GM12878 (cell line): ENCODE measurements at regions not wholly inside any gene's neighbourhood (a gene's known extent, or its start where the extent isn't known, plus 50 kb on each side); places are given as distances from the start of the nearest gene placed in this dataset.

Experiments
- ATF3 ChIP-seq: IDR thresholded peaks from 2 replicates; pipeline ENCODE4 v1.6.1; 2011; ENCODE audit warnings: low read depth, mild to moderate bottlenecking, low read length, moderate library complexity, borderline replicate concordance; ENCODE audit errors: extremely low read depth
- BHLHE40 ChIP-seq, 2 experiments: fragments of 450-650 bp in 1 of 2; IDR thresholded peaks; 2 replicates each; pipeline ENCODE4 v1.6.1; 2011 to 2017; ENCODE audit warnings: low read depth in 2 of 2, borderline replicate concordance in 1 of 2, improper control_type of control experiment in 1 of 2, low read length in 1 of 2, mild to moderate bottlenecking in 1 of 2
- CTCF ChIP-seq, 3 experiments: IDR thresholded peaks in 2 of 3; conservative IDR thresholded peaks in 1 of 3; 2 replicates each; pipeline ENCODE4 v1.5.1; 2011; ENCODE audit warnings: low read depth in 3 of 3, low read length in 3 of 3, mild to moderate bottlenecking in 3 of 3, control low read depth in 2 of 3, moderate library complexity in 2 of 3, inconsistent platforms in 1 of 3, mixed read lengths in 1 of 3; ENCODE audit not compliant: control insufficient read depth in 2 of 3, insufficient read depth in 1 of 3; ENCODE audit errors: extremely low read depth in 1 of 3
- EGR1 ChIP-seq, 2 experiments: IDR thresholded peaks; 1 replicate in 1 of 2; 2 replicates in 1 of 2; pipeline ENCODE4 v1.6.1; 2011 to 2012; ENCODE audit warnings: low read depth in 2 of 2, low read length in 2 of 2, borderline replicate concordance in 1 of 2, mild to moderate bottlenecking in 1 of 2, moderate library complexity in 1 of 2
- ESRRA ChIP-seq: IDR thresholded peaks from 2 replicates; pipeline ENCODE4 v1.6.1; 2012; ENCODE audit warnings: mild to moderate bottlenecking, low read length, improper control_type of control experiment
- ETV6 ChIP-seq, 2 experiments: fragments of 450-650 bp in 1 of 2; IDR thresholded peaks in 1 of 2; conservative IDR thresholded peaks in 1 of 2; 2 replicates each; pipeline ENCODE4 v1.6.1; 2014; ENCODE audit warnings: antibody characterized with exemption in 1 of 2, borderline replicate concordance in 1 of 2, low read depth in 1 of 2, mild to moderate bottlenecking in 1 of 2, moderate library complexity in 1 of 2
- FOS ChIP-seq: IDR thresholded peaks from 3 replicates; pipeline ENCODE4 v1.6.1; 2011; ENCODE audit warnings: borderline replicate concordance; ENCODE audit not compliant: insufficient read length; ENCODE audit errors: extremely low read depth
- NFYB ChIP-seq: IDR thresholded peaks from 2 replicates; pipeline ENCODE4 v1.6.1; 2011; ENCODE audit warnings: low read depth, mild to moderate bottlenecking, low read length, improper control_type of control experiment, moderate library complexity; ENCODE audit not compliant: insufficient read depth
- SREBF2 ChIP-seq: IDR thresholded peaks from 2 replicates; pipeline ENCODE4 v1.6.1; 2012; ENCODE audit warnings: mild to moderate bottlenecking, low read length
- TF ChIP-seq, protein P1 (sequence below): fragments of 450-650 bp; IDR thresholded peaks from 2 replicates; pipeline ENCODE4 v1.6.1; 2014; ENCODE audit warnings: mild to moderate bottlenecking
- TF ChIP-seq, protein P2 (sequence below): IDR thresholded peaks from 2 replicates; pipeline ENCODE4 v1.6.1; 2011; ENCODE audit warnings: low read depth, low read length, improper control_type of control experiment, borderline replicate concordance
- TF ChIP-seq, protein P3 (sequence below): fragments of 450-650 bp; IDR thresholded peaks from 2 replicates; pipeline ENCODE4 v1.6.1; 2017; ENCODE audit warnings: antibody characterized with exemption, mild to moderate bottlenecking, moderate library complexity

- TF ChIP-seq ETV6 (conservative IDR thresholded peaks at IDR 0.05 in 1 of 2, IDR thresholded peaks at IDR 0.05 in 1 of 2; ENCODE audit: borderline replicate concordance in 1 of 2, low read depth in 1 of 2) (no peak), ATF3 (no peak), ESRRA (no peak), CTCF (IDR thresholded peaks at IDR 0.05 in 2 of 3, conservative IDR thresholded peaks at IDR 0.05 in 1 of 3; ENCODE audit: control insufficient read depth in 2 of 3, extremely low read depth in 1 of 3, insufficient read depth in 1 of 3, low read depth in 3 of 3, low read length in 3 of 3) (no peak), BHLHE40 (IDR thresholded peaks at IDR 0.05; ENCODE audit: borderline replicate concordance in 1 of 2, low read depth in 2 of 2, low read length in 1 of 2) (no peak), NFYB (no peak), EGR1 (IDR thresholded peaks at IDR 0.05; ENCODE audit: borderline replicate concordance in 1 of 2, low read depth in 2 of 2, low read length in 2 of 2) (no peak), FOS (no peak), SREBF2 (no peak)
- TF ChIP-seq, protein P1, sequence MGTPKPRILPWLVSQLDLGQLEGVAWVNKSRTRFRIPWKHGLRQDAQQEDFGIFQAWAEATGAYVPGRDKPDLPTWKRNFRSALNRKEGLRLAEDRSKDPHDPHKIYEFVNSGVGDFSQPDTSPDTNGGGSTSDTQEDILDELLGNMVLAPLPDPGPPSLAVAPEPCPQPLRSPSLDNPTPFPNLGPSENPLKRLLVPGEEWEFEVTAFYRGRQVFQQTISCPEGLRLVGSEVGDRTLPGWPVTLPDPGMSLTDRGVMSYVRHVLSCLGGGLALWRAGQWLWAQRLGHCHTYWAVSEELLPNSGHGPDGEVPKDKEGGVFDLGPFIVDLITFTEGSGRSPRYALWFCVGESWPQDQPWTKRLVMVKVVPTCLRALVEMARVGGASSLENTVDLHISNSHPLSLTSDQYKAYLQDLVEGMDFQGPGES, result no peak
- TF ChIP-seq, protein P2, sequence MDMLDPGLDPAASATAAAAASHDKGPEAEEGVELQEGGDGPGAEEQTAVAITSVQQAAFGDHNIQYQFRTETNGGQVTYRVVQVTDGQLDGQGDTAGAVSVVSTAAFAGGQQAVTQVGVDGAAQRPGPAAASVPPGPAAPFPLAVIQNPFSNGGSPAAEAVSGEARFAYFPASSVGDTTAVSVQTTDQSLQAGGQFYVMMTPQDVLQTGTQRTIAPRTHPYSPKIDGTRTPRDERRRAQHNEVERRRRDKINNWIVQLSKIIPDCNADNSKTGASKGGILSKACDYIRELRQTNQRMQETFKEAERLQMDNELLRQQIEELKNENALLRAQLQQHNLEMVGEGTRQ, result no peak
- TF ChIP-seq, protein P3, sequence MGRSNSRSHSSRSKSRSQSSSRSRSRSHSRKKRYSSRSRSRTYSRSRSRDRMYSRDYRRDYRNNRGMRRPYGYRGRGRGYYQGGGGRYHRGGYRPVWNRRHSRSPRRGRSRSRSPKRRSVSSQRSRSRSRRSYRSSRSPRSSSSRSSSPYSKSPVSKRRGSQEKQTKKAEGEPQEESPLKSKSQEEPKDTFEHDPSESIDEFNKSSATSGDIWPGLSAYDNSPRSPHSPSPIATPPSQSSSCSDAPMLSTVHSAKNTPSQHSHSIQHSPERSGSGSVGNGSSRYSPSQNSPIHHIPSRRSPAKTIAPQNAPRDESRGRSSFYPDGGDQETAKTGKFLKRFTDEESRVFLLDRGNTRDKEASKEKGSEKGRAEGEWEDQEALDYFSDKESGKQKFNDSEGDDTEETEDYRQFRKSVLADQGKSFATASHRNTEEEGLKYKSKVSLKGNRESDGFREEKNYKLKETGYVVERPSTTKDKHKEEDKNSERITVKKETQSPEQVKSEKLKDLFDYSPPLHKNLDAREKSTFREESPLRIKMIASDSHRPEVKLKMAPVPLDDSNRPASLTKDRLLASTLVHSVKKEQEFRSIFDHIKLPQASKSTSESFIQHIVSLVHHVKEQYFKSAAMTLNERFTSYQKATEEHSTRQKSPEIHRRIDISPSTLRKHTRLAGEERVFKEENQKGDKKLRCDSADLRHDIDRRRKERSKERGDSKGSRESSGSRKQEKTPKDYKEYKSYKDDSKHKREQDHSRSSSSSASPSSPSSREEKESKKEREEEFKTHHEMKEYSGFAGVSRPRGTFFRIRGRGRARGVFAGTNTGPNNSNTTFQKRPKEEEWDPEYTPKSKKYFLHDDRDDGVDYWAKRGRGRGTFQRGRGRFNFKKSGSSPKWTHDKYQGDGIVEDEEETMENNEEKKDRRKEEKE, result no peak
Measured at GRCh38 chr4:138857416-138857815, 158.2 kb upstream of the NOCT start.
